ENCODE measurements at regions not wholly inside any gene's neighbourhood (a gene's known extent, or its start where the extent isn't known, plus 50 kb on each side); places are given as distances from the start of the nearest gene placed in this dataset.

DNA sequence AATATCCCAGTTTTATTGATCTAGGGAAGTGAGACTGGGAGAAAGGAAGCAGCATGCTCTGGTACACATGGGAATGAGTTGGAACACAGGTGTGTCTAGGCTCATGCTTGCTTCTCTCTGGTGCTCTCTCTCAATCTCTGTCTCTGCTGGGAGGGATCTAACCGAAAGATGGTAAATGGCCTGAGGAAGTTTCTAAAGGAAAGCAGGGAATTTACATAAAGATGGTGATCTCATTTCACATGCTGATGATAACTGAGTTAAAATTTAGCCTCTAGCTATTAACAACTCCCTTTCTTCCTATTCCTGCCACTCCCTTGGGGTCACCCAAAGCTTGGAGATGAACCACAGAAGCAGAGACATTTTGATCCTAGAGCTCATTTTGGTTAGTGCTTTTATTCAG, 436.2 kb downstream of the SH3GL2 start:
- H3K4me3 ChIP-seq (ENCODE audit: low read depth, low read length) = no peak overlapping the region
- TF ChIP-seq, protein P1, sequence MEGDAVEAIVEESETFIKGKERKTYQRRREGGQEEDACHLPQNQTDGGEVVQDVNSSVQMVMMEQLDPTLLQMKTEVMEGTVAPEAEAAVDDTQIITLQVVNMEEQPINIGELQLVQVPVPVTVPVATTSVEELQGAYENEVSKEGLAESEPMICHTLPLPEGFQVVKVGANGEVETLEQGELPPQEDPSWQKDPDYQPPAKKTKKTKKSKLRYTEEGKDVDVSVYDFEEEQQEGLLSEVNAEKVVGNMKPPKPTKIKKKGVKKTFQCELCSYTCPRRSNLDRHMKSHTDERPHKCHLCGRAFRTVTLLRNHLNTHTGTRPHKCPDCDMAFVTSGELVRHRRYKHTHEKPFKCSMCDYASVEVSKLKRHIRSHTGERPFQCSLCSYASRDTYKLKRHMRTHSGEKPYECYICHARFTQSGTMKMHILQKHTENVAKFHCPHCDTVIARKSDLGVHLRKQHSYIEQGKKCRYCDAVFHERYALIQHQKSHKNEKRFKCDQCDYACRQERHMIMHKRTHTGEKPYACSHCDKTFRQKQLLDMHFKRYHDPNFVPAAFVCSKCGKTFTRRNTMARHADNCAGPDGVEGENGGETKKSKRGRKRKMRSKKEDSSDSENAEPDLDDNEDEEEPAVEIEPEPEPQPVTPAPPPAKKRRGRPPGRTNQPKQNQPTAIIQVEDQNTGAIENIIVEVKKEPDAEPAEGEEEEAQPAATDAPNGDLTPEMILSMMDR (IDR thresholded peaks at IDR 0.05; ENCODE audit: low read depth, low read length, missing control alignments) = no peak
- DNase-seq (ENCODE audit: low read depth) = no peak

DNA sequence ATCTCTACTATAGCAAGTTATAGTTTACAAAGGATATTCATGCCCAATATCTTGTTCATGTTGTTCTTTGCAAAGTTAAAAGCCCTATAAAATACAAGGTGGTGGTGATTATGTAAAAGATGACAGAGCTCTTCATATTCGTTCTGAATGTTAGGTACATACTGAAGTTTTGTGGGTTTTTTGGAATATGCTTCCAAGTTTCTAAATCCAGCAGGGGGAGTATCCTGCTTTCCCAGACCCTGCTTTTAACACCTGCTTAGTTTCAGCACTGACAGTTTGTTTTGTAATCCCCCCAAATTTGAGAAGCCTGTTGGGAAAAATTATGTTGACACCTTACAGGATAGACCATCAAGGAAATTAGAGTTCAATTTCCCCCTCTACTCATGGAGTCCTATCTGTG, 438.3 kb downstream of the SH3GL2 start:
- TF ChIP-seq, protein P1 (IDR thresholded peaks at IDR 0.05; ENCODE audit: low read depth, low read length, missing control alignments) = no peak
- no peak for DNase-seq (ENCODE audit: low read depth)
- H3K4me3 ChIP-seq (ENCODE audit: low read depth, low read length) = no peak overlapping the region

DNA sequence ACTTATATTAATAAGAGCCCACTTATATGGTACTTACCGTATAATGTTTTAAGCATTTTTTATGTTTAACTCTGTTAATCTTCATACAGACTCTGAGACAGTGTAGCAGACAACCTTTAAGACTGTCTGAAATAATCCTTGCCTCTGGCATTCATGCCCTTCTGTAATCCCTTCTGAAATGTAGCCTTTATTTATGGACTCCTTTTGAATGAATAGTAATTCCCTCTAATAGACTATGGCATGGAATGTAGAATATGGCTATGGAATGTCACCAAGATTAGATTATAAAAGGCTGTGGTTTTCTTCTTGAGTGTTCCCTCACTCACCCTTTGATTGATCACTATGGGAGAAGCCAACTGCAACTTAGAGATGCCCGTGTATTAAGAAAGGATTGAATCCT, 439.4 kb downstream of the SH3GL2 start:
- TF ChIP-seq, protein P1 (IDR thresholded peaks at IDR 0.05; ENCODE audit: low read depth, low read length, missing control alignments) = no peak

DNA sequence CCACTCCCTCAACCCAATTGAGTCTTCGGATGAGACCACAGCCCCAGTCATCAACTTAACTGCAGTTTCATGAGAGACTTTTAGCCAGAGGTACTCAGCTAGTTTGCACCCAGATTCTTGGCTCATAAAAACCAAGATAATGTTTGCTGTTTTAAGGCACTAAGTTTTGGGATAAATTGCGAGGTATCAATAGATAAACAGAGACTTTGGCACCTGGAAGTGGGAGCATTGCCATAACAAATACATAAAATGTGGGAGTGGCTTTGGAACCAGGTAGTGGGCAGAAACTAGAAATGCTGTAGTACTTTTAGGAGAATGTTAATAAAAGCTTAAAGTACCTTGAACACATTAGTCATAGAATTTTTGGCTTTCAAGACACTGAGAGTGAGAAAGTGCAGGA, 439.8 kb downstream of the SH3GL2 start:
- no peak overlapping the region for H3K4me3 ChIP-seq (ENCODE audit: low read depth, low read length)
- TF ChIP-seq, protein P1 (IDR thresholded peaks at IDR 0.05; ENCODE audit: low read depth, low read length, missing control alignments) = no peak
- no peak for DNase-seq (ENCODE audit: low read depth)

More for the DNA sequence above, 439.4 kb downstream of the SH3GL2 start:
- no peak overlapping the region for H3K4me3 ChIP-seq (ENCODE audit: low read depth, low read length)
- no peak for DNase-seq (ENCODE audit: low read depth)

DNA sequence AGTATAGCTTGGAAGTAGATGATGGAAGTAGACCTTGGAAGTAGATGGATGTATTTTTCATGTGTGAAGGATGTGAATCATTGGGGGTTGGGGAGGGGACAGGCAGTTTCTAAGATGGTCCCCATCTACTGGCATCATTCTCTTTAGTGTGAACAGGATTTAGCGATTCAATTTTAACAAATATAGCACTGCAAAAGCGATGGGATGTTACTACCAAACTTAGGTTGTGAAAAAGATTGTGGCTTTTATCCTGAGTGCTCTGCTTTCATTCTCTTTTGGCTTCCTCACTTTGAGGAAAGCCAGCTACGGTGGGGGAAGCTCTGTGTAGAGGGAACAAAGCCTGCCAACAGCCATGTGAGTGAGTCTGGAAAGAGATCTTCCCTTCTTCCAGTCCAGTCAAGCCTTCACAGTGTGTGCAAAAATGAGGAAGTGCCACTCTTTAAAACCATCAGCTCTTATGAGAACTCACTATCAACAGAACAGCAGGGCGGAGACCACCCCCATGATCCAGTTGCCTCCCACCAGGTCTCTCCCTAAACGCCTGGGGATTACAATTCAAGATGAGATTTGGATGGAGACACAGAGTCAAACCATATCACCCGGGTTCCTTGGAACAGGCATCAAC, 441.4 kb downstream of the SH3GL2 start:
- DNase-seq (ENCODE audit: low read depth) = no peak
- TF ChIP-seq, protein P1 (IDR thresholded peaks at IDR 0.05; ENCODE audit: low read depth, low read length, missing control alignments) = no peak

DNA sequence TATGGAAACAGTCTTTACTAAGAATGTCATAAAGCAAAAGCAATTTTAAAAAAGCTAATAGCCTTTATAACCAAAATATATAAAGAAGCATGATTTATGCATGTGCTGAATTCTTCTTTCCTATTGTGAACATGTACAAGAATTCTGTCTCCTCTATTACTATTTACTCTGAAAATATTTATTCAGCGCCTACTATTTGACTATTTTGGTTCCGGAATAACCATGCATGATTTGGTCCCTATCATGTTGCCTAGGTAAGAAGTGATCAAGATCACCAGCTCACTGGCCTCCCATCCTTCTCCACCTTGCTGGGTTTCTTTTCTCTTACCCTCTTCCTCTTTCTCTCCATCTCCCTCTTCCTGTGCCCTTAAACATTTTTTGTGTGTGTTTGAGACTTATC, 443.8 kb downstream of the SH3GL2 start:
- H3K4me3 ChIP-seq (ENCODE audit: low read depth, low read length) = no peak overlapping the region
- TF ChIP-seq, protein P1 (IDR thresholded peaks at IDR 0.05; ENCODE audit: low read depth, low read length, missing control alignments) = no peak
- DNase-seq (ENCODE audit: low read depth) = no peak

More for the DNA sequence above, 441.4 kb downstream of the SH3GL2 start:
- H3K4me3 ChIP-seq (ENCODE audit: low read depth, low read length) = no peak overlapping the region

DNA sequence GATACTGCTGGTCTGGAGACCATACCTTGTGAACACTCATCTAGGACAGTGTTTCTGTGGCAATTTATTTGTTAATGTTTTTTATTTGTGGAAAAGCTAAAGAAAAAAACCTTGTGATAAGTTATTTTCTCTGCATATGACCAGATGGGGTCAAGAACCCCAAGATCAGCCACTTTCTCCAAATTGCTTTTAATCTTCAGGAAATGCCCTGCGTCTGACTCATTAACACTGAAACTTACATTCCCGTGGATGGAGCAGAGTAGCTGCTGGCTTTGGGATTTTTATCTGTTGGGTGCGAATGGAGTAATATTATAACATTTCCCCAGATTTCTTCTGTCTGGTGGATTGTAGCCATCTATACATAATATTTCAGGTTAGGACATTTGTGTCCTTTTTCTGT, 444.5 kb downstream of the SH3GL2 start:
- TF ChIP-seq, protein P1 (IDR thresholded peaks at IDR 0.05; ENCODE audit: low read depth, low read length, missing control alignments) = no peak
- no peak for DNase-seq (ENCODE audit: low read depth)
- no peak overlapping the region for H3K4me3 ChIP-seq (ENCODE audit: low read depth, low read length)
